ENCODE measurements at regions not wholly inside any gene's neighbourhood (a gene's known extent, or its start where the extent isn't known, plus 50 kb on each side); places are given as distances from the start of the nearest gene placed in this dataset.

- Histone ChIP-seq H3K9me1 (ENCODE audit: control insufficient read depth, insufficient read depth, low read length) (no peaks in the 10 kb centered on the region), H3K9ac (ENCODE audit: insufficient read depth in 1 of 2, low read depth in 2 of 2, low read length in 2 of 2) (no peak overlapping the region), H3K27ac (ENCODE audit: extremely low read depth, low read depth, low read length) (no peak overlapping the region), H2AFZ (ENCODE audit: low read depth, low read length) (no peak overlapping the region), H3K4me2 (ENCODE audit: insufficient read depth, low read length) (no peak overlapping the region), H3K36me3 (ENCODE audit: control insufficient read depth, insufficient read depth, low read length) (no peaks in the 10 kb centered on the region), H3K4me1 (replicated peaks in 1 of 2; ENCODE audit: control insufficient read depth in 2 of 2, insufficient read depth in 2 of 2, low read length in 2 of 2) (no peaks in the 10 kb centered on the region), H3K9me3 (replicated peaks; ENCODE audit: control insufficient read depth, insufficient read depth, low read depth, low read length) (no peaks in the 10 kb centered on the region), H4K20me1 (replicated peaks; ENCODE audit: control insufficient read depth, insufficient read depth, low read length) (no peaks in the 10 kb centered on the region), H3K27me3 (ENCODE audit: control insufficient read depth in 2 of 2, insufficient read depth in 2 of 2, low read length in 2 of 2) (no peaks in the 10 kb centered on the region), H3K79me2 (ENCODE audit: control insufficient read depth, insufficient read depth, low read length) (no peaks in the 10 kb centered on the region), H3K4me3 (no peak overlapping the region)
- CTCF ChIA-PET (ENCODE audit: low intra/inter-chr PET ratio), result no interaction called here
- WGBS (ENCODE audit: insufficient coverage, low coverage, missing lambda C conversion rate), result 5% methylated on average over 1 of the region's 1 CpG
- intact Hi-C loops (cut with micrococcal nuclease) (no loop called here), in situ Hi-C loops (cut with MboI) (no loop called here)
- ATAC-seq (no peak), DNase-seq (ENCODE audit: extremely low read depth in 1 of 4, low spot score in 3 of 4) (no peak), FAIRE-seq (no peak)
- no TSS peak for BruUV-seq (replicated peaks)
- POLR2A ChIA-PET, result no interaction called here
- TF ChIP-seq MAFK (IDR thresholded peaks at IDR 0.05; ENCODE audit: low read length), result no peak
- no peak for TF ChIP-seq ZBTB11 (CRISPR knock-in tag; IDR thresholded peaks at IDR 0.05)
- TF ChIP-seq ZNF24 (IDR thresholded peaks at IDR 0.05), result no peak
- TF ChIP-seq MCM5 (IDR thresholded peaks at IDR 0.05; ENCODE audit: low read depth), result no peak
- no peak for TF ChIP-seq BCLAF1 (IDR thresholded peaks at IDR 0.05; ENCODE audit: borderline replicate concordance in 1 of 2, control insufficient read depth in 1 of 2, low read depth in 2 of 2, low read length in 1 of 2)
- TF ChIP-seq PKNOX1 (IDR thresholded peaks at IDR 0.05), result no peak
- no peak for TF ChIP-seq CREB5 (CRISPR knock-in tag; IDR thresholded peaks at IDR 0.05)
- TF ChIP-seq DMBX1 (CRISPR knock-in tag; IDR thresholded peaks at IDR 0.05; ENCODE audit: borderline replicate concordance), result no peak
- no peak for TF ChIP-seq ZNF124 (CRISPR knock-in tag; IDR thresholded peaks at IDR 0.05)
- TF ChIP-seq MYNN (IDR thresholded peaks at IDR 0.05), result no peak
- no peak for TF ChIP-seq MYNN (CRISPR knock-in tag; IDR thresholded peaks at IDR 0.05)
- no peak for TF ChIP-seq ZC3H8 (IDR thresholded peaks at IDR 0.05)
- TF ChIP-seq ZZZ3 (IDR thresholded peaks at IDR 0.05), result no peak
- no peak for TF ChIP-seq ZNF311 (CRISPR knock-in tag; IDR thresholded peaks at IDR 0.05)
- no peak for TF ChIP-seq RBM39 (optimal IDR thresholded peaks at IDR 0.05; ENCODE audit: low read depth, low read length)
- TF ChIP-seq KDM5B (IDR thresholded peaks at IDR 0.05; ENCODE audit: insufficient replicate concordance, low read depth, low read length), result no peak
Observed at GRCh38 chr6:79385333-79385732, 150.9 kb upstream of the HMGN3 start.

Measured in K562 (cell line).